ENCODE measurements at regions not wholly inside any gene's neighbourhood (a gene's known extent, or its start where the extent isn't known, plus 50 kb on each side); places are given as distances from the start of the nearest gene placed in this dataset.

DNA sequence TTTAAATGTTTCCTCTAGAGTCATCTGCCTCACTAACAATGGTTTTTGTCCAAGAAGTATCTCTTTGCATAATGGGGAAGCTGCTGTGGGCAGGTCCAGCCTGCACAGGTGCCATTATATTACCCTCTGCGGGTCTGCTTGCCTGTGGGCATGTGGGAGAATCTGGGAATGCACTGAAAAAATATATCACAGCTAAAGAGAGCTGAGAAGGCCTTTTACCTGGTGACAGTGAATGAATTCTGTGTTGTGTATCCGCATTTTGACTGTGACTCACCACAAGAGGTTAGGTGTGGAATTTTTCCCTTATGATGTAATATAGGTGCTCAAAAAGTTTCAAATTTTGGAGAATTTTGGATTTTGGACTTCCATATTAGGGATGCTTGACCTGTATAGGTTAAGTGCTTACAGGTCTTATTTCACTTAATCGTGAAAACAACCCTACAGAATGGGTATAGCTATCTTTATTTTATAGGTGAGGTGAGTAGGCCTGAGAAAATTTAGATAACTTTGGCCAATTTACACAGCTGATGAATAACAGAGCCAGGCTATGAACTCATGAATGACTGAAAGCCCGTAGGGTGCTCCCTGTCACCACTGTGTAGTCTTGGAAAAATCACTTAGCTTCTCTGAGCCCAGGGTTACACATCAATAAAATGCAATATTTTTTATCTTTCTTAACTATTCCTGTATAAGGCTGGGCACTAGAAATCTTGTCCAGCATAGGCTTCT lies 198.0 kb upstream of the EPHA5 start:
- TF ChIP-seq, protein P1, sequence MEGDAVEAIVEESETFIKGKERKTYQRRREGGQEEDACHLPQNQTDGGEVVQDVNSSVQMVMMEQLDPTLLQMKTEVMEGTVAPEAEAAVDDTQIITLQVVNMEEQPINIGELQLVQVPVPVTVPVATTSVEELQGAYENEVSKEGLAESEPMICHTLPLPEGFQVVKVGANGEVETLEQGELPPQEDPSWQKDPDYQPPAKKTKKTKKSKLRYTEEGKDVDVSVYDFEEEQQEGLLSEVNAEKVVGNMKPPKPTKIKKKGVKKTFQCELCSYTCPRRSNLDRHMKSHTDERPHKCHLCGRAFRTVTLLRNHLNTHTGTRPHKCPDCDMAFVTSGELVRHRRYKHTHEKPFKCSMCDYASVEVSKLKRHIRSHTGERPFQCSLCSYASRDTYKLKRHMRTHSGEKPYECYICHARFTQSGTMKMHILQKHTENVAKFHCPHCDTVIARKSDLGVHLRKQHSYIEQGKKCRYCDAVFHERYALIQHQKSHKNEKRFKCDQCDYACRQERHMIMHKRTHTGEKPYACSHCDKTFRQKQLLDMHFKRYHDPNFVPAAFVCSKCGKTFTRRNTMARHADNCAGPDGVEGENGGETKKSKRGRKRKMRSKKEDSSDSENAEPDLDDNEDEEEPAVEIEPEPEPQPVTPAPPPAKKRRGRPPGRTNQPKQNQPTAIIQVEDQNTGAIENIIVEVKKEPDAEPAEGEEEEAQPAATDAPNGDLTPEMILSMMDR (IDR thresholded peaks at IDR 0.05), result no peak
- no peak for TF ChIP-seq POLR2A (IDR thresholded peaks at IDR 0.05)

Data from uterus (tissue), 2 donors.